IPS-NIHi11 (cell line): ENCODE measurements at regions not wholly inside any gene's neighbourhood (a gene's known extent, or its start where the extent isn't known, plus 50 kb on each side); places are given as distances from the start of the nearest gene placed in this dataset.
"Not testable (repeated sequence)": the region's sequence is repeated elsewhere in the genome, so short reads cannot be mapped to it uniquely, and the experiment has no call there.

Experiments used
- DNase-seq: peaks from one replicate; pipeline ENCODE4 v3.0.0; 2012; ENCODE audit warnings: mixed read lengths, low spot score

DNA sequence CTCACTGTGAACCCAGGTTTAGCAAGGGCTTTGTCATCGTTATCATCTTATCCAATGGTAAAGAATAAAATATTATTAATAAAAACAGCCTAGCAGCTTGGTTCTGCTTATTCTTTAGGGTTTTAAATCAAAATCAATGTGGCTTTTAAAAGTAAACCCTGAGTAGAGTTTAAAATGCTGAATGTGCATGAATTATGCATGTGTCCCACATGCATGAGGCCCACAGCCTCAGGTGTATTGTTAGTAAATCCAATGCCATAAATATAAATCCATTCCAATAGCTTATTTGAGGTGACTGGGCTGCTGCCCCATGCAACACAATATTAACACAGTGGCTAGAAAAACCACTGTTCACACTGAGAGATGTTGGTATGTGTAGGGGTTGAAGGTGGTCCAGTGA is 254.1 kb downstream of the HNMT start:
- no peak for DNase-seq

- DNase-seq: no peak
Measured at GRCh38 chr2:138219961-138220360, 255.7 kb downstream of the HNMT start.

DNA sequence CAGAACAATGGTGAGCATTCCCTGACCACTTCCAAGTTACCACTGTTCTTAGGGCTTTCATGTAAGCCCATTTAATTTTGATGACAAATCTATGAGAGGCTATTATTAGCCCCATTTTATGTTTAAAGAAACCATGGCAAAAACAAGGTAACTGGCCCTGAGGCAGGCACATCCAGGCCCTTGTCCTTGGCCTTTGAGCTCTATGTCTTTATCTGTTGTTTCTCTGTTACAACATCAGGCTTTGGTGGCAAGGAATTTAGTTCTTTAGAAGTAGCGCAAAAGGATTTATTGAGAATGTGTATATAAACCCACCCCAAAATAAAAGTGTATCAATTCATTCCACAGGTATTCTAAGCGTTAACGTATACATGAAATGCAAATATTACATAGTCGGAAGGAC is 257.1 kb downstream of the HNMT start:
- DNase-seq: no peak

DNA sequence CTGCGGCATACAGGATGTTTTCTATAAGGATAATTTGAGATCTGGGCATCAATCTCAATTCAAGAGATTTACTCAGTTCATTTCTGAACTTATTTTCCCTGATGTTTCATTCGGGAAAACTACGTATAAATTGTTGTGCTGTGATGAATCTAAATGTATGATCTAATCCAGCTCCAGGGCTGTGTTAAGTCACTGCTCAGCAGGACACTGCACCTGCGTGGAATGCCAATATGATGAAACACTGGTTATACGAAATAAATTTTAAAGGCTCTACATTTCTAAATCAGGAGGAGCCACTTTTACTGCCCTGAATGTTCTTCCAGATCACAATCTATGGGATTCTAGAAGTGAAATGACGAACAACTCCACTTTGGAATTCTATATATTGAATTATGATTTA is 259.0 kb downstream of the HNMT start:
- no peak for DNase-seq

- DNase-seq: no peak
Measured at GRCh38 chr2:138227195-138227594, 262.9 kb downstream of the HNMT start.

DNA sequence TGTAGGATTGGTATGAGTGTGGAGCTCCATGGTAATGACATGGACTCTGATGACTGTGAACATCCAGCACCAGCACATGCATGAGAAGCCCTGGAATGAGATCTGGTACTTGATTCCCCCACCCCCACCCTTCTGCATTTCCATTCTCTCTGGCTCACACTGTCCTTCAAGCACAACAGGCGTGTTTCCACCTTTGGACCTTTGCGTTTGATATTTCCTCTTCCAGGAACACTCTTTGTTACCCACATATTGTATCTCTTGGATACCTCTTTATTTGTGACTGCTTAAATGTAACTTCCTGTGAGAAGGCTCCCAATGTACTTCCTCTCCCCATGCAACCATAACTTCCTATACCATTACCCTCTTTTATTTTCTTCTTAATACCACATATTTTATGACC is 263.8 kb downstream of the HNMT start:
- no peak for DNase-seq

DNA sequence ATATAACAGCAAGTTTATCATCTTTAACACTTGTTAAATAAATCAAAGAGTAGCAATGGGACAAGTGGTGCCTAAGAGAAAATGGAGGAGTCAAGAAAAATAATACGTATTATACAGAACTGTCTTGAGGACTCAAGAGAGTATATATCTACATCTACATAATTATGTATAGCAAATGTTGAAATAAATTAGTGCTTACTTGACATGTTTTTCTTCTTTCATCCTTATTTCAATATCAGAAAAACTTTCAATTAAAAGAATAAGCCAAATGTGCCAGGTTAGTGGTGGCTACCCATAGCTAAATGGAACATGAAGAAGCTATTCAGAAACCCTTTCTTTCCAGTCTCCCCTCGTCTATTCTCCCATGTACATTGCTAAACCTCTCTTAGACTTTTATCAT is 267.3 kb upstream of the SPOPL start:
- no peak for DNase-seq

DNA sequence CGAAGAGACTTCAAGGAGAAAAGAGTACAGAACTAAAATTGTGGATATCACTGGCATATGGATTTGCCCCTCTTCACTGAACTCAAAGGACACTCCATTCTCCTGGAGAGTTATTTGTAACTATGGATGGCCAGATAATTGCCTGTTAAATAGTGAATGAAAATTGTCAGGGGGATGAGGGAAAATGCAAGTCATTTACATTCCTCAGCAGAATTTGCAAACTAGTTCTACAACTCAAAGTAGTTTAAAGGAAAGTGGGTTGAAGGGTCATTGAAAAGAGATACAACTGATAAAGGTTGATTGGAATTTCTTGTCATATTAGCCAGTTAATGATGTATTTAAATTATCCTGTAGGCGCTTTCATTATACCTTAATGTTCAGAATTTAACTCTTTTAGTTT is 266.5 kb upstream of the SPOPL start:
- no peak for DNase-seq

DNA sequence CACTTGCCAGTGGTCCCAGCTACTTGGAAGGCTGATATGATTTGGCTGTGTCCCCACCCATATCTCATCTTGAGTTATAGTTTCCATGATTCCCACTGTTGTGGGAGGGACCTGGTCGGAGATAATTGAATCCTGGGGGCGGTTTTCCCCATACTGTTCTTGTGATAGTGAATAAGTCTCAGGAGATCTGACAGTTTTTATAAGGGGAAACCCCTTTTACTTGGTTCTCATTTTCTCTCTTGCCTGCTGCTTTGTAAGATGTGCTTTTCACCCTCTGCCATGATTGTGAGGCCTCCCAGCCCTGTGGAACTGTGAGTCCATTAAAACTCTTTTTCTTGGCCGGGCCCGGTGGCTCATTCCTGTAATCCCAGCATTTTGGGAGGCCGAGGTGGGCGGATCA is 265.4 kb upstream of the SPOPL start:
- no peak for DNase-seq

DNA sequence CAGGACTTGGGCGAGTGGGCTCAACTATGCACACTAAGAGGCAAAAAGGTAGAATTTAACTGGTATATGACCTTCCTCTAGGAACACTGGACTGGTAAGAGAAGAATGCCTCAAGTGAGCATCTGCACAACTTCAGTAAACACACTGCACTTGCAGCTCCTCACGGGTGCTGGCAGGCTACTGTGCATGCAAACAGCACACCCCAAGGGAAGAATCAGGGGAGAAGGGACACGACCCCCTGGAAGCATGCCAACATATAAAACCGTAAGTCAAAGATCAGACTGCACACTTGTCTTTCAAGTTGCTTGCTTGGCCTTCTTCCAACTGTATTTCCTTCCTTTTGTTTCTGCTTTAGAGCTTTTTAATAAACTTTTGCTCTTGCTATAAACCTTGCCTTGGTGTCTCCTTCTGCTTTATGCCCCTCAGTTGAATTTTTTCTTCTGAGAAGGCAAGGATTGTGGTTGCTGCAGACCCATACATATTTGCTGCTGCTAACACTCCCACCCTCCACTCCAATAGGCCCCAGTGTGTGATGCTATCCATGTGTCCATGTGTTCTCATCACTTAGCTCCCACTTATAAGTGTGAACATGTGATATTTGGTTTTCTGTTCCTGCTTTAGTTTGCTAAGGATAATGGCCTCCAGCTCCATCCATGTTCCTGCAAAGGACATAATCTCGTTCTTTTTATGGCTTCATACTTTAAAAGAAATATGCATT is 263.7 kb upstream of the SPOPL start:
- no peak for DNase-seq

DNA sequence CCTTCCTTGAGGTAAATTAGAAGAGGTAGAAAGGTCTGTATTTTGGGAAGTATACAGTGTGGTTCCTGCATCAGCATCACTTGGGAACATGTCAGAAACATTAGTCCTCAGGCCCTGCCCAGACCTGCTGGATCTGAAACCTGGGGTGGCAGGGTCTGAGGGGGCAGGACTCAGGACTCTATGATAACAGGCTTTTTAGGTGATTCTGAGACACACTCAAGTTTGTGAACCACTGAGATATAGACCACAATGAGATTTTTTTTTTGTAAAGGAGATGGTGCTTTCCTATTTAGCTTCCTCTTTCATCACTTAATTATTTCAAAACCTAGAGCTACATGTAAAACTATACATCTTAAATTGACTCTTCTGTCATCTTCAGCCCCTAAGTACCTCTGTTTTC is 262.7 kb upstream of the SPOPL start:
- no peak for DNase-seq

- DNase-seq: no peak
Measured at GRCh38 chr2:138239902-138240491, 261.6 kb upstream of the SPOPL start.

GRCh38 chr2:138243372-138243771 is 258.2 kb upstream of the SPOPL start:
- DNase-seq: no peak

DNA sequence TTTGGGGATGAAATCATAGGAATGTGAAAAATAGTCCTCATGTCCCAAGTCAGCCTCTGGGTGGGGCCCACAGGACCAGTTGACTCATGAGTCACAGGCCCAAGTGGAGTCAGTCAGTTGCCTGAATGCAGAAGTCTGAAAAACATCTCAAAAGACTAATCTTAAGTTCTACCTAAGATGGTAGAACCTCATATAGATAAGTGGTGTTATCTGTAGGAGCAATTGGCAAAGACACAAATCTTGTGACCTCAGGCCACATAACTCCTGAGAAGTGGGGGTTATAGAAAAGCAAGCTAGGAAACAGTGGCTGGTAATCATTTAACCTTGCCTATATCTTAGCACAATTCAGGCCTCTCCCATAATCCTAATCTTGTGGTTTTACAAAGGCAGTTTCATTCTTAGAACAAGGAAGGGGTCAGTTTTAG is 257.1 kb upstream of the SPOPL start:
- no peak for DNase-seq

DNA sequence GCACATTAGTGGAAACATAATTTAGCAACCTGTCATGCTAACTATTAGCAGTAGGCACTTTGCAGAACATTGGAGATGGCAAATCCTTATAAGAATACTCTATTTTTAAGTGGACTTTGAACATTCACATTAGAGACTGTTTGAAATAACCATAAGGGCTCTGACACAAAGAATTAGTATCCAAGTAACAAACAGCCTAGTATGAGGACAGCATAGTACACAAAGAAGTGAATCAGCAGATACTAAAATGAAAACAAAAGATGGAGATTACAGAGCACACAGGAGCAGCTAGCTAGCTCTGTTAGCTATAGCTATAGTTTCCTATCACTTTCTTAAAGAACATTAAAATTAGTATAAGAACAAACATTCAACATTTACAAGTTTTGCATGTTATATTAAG is 256.3 kb upstream of the SPOPL start:
- DNase-seq: no peak

DNA sequence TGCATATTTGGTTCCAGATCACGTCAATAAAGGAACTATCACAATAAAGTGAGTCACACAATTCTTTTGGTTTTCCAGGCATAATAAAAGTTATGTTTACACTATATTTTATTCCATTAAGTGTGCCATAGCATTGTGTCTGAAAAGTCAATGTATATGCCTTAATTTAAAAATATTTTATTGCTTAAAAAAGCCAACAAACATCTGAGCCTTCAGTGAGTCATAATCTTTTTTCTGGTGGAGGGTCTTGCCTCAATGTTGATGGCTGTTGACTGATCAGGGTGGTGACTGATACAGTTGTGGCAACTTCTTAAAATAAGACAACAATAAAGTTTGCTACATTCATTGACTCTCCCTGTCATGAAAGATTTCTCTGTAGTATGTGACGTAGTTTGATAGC is 254.3 kb upstream of the SPOPL start:
- DNase-seq: no peak

- DNase-seq: no peak
Measured at GRCh38 chr2:138249207-138249606, 252.4 kb upstream of the SPOPL start.

- not testable (repeated sequence) for DNase-seq
Measured at GRCh38 chr2:138250843-138251320, 250.7 kb upstream of the SPOPL start.

- DNase-seq: no peak
Measured at GRCh38 chr2:138252587-138252986, 249.0 kb upstream of the SPOPL start.

GRCh38 chr2:138255670-138256069 is 245.9 kb upstream of the SPOPL start:
- DNase-seq: no peak

DNA sequence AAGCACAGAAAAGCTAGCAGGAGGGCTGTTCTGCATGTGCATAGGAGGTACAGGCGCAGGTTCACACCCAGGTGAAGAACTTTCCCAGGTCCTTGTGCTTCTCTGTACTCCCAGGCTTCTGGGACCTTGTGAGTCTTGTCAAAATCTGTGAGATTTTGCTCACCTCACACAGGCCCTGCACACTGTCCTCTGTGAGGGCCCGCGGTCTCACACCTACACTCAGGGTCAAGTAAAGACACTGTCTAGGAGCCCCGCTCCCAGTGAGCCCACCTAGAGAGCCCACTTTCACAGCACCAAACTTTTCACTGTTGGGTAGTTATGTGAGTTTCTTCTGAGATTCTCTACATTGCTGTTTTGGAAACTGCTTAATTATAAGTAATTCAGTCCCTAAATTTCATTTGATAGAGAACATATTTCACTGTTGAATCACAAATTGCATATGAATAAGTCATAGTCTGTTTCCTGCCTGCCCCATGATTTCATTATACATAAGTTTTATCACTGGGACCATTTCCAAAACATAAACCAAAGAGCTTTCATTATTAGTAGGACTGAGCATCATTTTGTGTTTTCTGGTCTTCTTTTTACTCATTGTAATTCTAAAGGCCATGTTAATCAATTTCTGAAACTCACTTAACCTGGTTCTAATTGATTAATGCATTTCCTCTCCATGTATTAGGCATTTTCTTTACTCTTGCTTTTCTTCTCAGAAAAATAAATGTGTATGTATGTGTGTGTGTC is 234.2 kb upstream of the SPOPL start:
- no peak for DNase-seq

DNA sequence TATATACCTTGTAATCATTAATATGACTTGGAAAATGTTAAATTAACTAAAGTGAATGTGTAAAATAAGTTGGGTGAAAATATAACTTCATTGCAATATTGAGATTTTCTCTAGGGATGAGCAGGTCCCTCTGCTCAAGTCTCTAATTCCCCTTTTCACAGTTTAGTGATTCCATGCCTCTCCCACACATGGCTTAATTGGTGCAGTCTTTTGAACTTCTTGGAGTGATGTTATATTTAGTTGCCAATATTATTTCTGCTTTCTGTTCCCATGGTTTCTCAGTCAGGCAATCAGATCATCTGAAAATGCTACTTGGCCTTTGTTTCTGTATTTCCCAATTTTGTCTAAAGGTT is 233.7 kb upstream of the SPOPL start:
- DNase-seq: no peak

GRCh38 chr2:138269765-138270164 is 231.8 kb upstream of the SPOPL start:
- DNase-seq: no peak
